BLaER1 treated with 17β-estradiol and CSF1 and Interleukin-3, amounts not matched to agents 10 nM and 100 nM (cell line): ENCODE measurements at regions not wholly inside any gene's neighbourhood (a gene's known extent, or its start where the extent isn't known, plus 50 kb on each side); places are given as distances from the start of the nearest gene placed in this dataset.
"Not testable (repeated sequence)": the region's sequence is repeated elsewhere in the genome, so short reads cannot be mapped to it uniquely, and the experiment has no call there.

Experiments used
- H3K27ac ChIP-seq, 11 experiments: shearing (Covaris generic); formaldehyde crosslinking; 2 replicates each; pipeline ENCODE4 v1.8.1; 2022
- H3K27me3 ChIP-seq, 11 experiments: shearing (Covaris generic); formaldehyde crosslinking; 2 replicates each; pipeline ENCODE4 v1.8.1; 2022
- H3K36me3 ChIP-seq, 11 experiments: shearing (Covaris generic); formaldehyde crosslinking; 2 replicates each; pipeline ENCODE4 v1.8.1; 2022
- H3K4me1 ChIP-seq, 10 experiments: shearing (Covaris generic); formaldehyde crosslinking; 2 replicates each; pipeline ENCODE4 v1.8.1; 2022
- H3K4me2 ChIP-seq, 11 experiments: shearing (Covaris generic); formaldehyde crosslinking; 2 replicates each; pipeline ENCODE4 v1.8.1; 2022
- H3K4me3 ChIP-seq, 10 experiments: shearing (Covaris generic); formaldehyde crosslinking; 2 replicates each; pipeline ENCODE4 v1.8.1; 2022
- H3K9ac ChIP-seq, 11 experiments: shearing (Covaris generic); formaldehyde crosslinking; 2 replicates each; pipeline ENCODE4 v1.8.1; 2022
- H3K9me3 ChIP-seq, 11 experiments: shearing (Covaris generic); formaldehyde crosslinking; replicated peaks in 1 of 11; 2 replicates each; pipeline ENCODE4 v1.8.1; 2022
- H4K20me1 ChIP-seq, 11 experiments: shearing (Covaris generic); formaldehyde crosslinking; 2 replicates each; pipeline ENCODE4 v1.8.1; 2022
- Cebpa-rat ChIP-seq, 11 experiments: shearing (Covaris generic); IDR thresholded peaks; 2 replicates each; pipeline ENCODE4 v1.8.1; 2022

- no peak overlapping the region for H3K27ac ChIP-seq
- TF ChIP-seq Cebpa-rat (IDR thresholded peaks at IDR 0.05): no peak
- H3K4me1 ChIP-seq: peaks cover 0 to 25% (median 2%) of the 10 kb centered on the region in 10 experiments; a peak in 8 of 20 replicates
- H3K4me3 ChIP-seq: no peak overlapping the region
- no peaks in the 10 kb centered on the region for H4K20me1 ChIP-seq
- H3K9ac ChIP-seq: no peak overlapping the region
- H3K4me2 ChIP-seq: no peak overlapping the region
- H3K9me3 ChIP-seq: no peaks in the 10 kb centered on the region
- no peaks in the 10 kb centered on the region for H3K36me3 ChIP-seq
- H3K27me3 ChIP-seq: no peaks in the 10 kb centered on the region
Observed at GRCh38 chr2:226114436-226114835, 685.2 kb downstream of the IRS1 start.

- Histone ChIP-seq H3K27me3 (no peaks in the 10 kb centered on the region), H3K36me3 (no peaks in the 10 kb centered on the region), H3K27ac (no peak overlapping the region), H3K4me1 (no peaks in the 10 kb centered on the region), H3K9ac (no peak overlapping the region), H3K4me2 (no peak overlapping the region), H3K4me3 (no peak overlapping the region), H3K9me3 (peaks cover 0 to 2% (median 0%) of the 10 kb centered on the region in 11 experiments; a peak in 3 of 22 replicates), H4K20me1 (no peaks in the 10 kb centered on the region)
- TF ChIP-seq Cebpa-rat (IDR thresholded peaks at IDR 0.05): no peak
Observed at GRCh38 chr2:226098861-226099745, 699.6 kb downstream of the NYAP2 start.

- no peaks in the 10 kb centered on the region for H3K27me3 ChIP-seq
- no peak overlapping the region for H3K4me3 ChIP-seq
- no peaks in the 10 kb centered on the region for H3K36me3 ChIP-seq
- no peaks in the 10 kb centered on the region; a peak in 2 of 22 replicates for H3K9me3 ChIP-seq
- no peak overlapping the region for H3K27ac ChIP-seq
- no peak for TF ChIP-seq Cebpa-rat (IDR thresholded peaks at IDR 0.05)
- H3K4me1 ChIP-seq: no peaks in the 10 kb centered on the region
- H3K4me2 ChIP-seq: no peak overlapping the region
- no peak overlapping the region for H3K9ac ChIP-seq
- no peaks in the 10 kb centered on the region for H4K20me1 ChIP-seq
Observed at GRCh38 chr2:226095058-226095457, 695.5 kb downstream of the NYAP2 start.

GRCh38 chr2:226093364-226093763, 693.9 kb downstream of the NYAP2 start:
- Histone ChIP-seq H4K20me1 (no peaks in the 10 kb centered on the region), H3K4me2 (no peak overlapping the region)
- no peak for TF ChIP-seq Cebpa-rat (IDR thresholded peaks at IDR 0.05)

GRCh38 chr2:226088366-226088674, 688.8 kb downstream of the NYAP2 start:
- H3K27ac ChIP-seq: no peak overlapping the region
- H3K9ac ChIP-seq: no peak overlapping the region
- no peak for TF ChIP-seq Cebpa-rat (IDR thresholded peaks at IDR 0.05)
- H3K4me1 ChIP-seq: no peaks in the 10 kb centered on the region
- H3K27me3 ChIP-seq: no peaks in the 10 kb centered on the region
- H3K9me3 ChIP-seq: peaks cover 16 to 26% (median 22%) of the 10 kb centered on the region in 11 experiments; a peak in 21 of 22 replicates
- no peaks in the 10 kb centered on the region for H4K20me1 ChIP-seq
- no peaks in the 10 kb centered on the region for H3K36me3 ChIP-seq
- no peak overlapping the region for H3K4me2 ChIP-seq
- H3K4me3 ChIP-seq: no peak overlapping the region

More at GRCh38 chr2:226093364-226093763, 693.9 kb downstream of the NYAP2 start:
- Histone ChIP-seq H3K9me3 (no peaks in the 10 kb centered on the region; a peak in 2 of 22 replicates), H3K36me3 (no peaks in the 10 kb centered on the region), H3K4me1 (no peaks in the 10 kb centered on the region), H3K27ac (no peak overlapping the region), H3K4me3 (no peak overlapping the region), H3K9ac (no peak overlapping the region), H3K27me3 (no peaks in the 10 kb centered on the region)

GRCh38 chr2:226087505-226088365, 688.2 kb downstream of the NYAP2 start:
- no peak for TF ChIP-seq Cebpa-rat (IDR thresholded peaks at IDR 0.05)
- H3K4me2 ChIP-seq: no peak overlapping the region
- H3K4me1 ChIP-seq: no peaks in the 10 kb centered on the region
- no peak overlapping the region for H3K9ac ChIP-seq
- H3K4me3 ChIP-seq: no peak overlapping the region
- H3K27me3 ChIP-seq: no peaks in the 10 kb centered on the region
- H3K27ac ChIP-seq: no peak overlapping the region
- no peaks in the 10 kb centered on the region for H3K36me3 ChIP-seq
- H3K9me3 ChIP-seq: peaks cover 16 to 26% (median 22%) of the 10 kb centered on the region in 11 experiments; a peak in 21 of 22 replicates
- no peaks in the 10 kb centered on the region for H4K20me1 ChIP-seq

- H3K36me3 ChIP-seq: no peaks in the 10 kb centered on the region
- TF ChIP-seq Cebpa-rat (IDR thresholded peaks at IDR 0.05): no peak
- H3K9ac ChIP-seq: no peak overlapping the region
Observed at GRCh38 chr2:226087051-226087450, 687.5 kb downstream of the NYAP2 start.

GRCh38 chr2:226086190-226086589, 686.7 kb downstream of the NYAP2 start:
- H3K36me3 ChIP-seq: no peaks in the 10 kb centered on the region
- H4K20me1 ChIP-seq: no peaks in the 10 kb centered on the region
- no peak overlapping the region for H3K4me3 ChIP-seq
- no peaks in the 10 kb centered on the region for H3K4me1 ChIP-seq
- H3K4me2 ChIP-seq: no peak overlapping the region
- H3K9ac ChIP-seq: no peak overlapping the region
- no peak overlapping the region for H3K27ac ChIP-seq
- no peak for TF ChIP-seq Cebpa-rat (IDR thresholded peaks at IDR 0.05)
- H3K27me3 ChIP-seq: no peaks in the 10 kb centered on the region
- H3K9me3 ChIP-seq: peaks cover 16 to 26% (median 22%) of the 10 kb centered on the region in 11 experiments; a peak in 21 of 22 replicates

More at GRCh38 chr2:226087051-226087450, 687.5 kb downstream of the NYAP2 start:
- no peak overlapping the region for H3K4me2 ChIP-seq
- H3K4me3 ChIP-seq: no peak overlapping the region
- peaks cover 16 to 26% (median 22%) of the 10 kb centered on the region in 11 experiments; a peak in 21 of 22 replicates for H3K9me3 ChIP-seq
- no peaks in the 10 kb centered on the region for H3K4me1 ChIP-seq
- no peaks in the 10 kb centered on the region for H4K20me1 ChIP-seq
- H3K27ac ChIP-seq: no peak overlapping the region
- H3K27me3 ChIP-seq: no peaks in the 10 kb centered on the region

- not testable (repeated sequence) for H3K27ac ChIP-seq, H3K36me3 ChIP-seq, H3K4me2 ChIP-seq, H4K20me1 ChIP-seq, H3K27me3 ChIP-seq, H3K4me3 ChIP-seq, H3K4me1 ChIP-seq, H3K9ac ChIP-seq
- peaks cover 16 to 26% (median 22%) of the 10 kb centered on the region in 11 experiments; a peak in 21 of 22 replicates for H3K9me3 ChIP-seq
Observed at GRCh38 chr2:226085425-226085824, 685.9 kb downstream of the NYAP2 start.
